IgD-negative memory B cell (primary cell): ENCODE measurements at regions not wholly inside any gene's neighbourhood (a gene's known extent, or its start where the extent isn't known, plus 50 kb on each side); places are given as distances from the start of the nearest gene placed in this dataset.

Source experiments
- H3K27ac Mint-ChIP-seq, 3 donors: one replicate each; pipeline ENCODE4 v1.8.0; 2020 to 2022; ENCODE audit warnings: mild to moderate bottlenecking in 3 of 3, mixed read lengths in 3 of 3, moderate library complexity in 1 of 3
- H3K27me3 Mint-ChIP-seq: one replicate; pipeline ENCODE4 v1.8.0; 2021; ENCODE audit warnings: mixed read lengths
- H3K36me3 Mint-ChIP-seq: one replicate; pipeline ENCODE4 v1.8.0; 2020; ENCODE audit warnings: mild to moderate bottlenecking, mixed read lengths
- H3K4me1 Mint-ChIP-seq, 3 donors: one replicate each; pipeline ENCODE4 v1.8.0; 2020 to 2022; ENCODE audit warnings: mixed read lengths in 3 of 3, mild to moderate bottlenecking in 1 of 3
- H3K4me3 Mint-ChIP-seq, 4 donors: one replicate each; pipeline ENCODE4 v1.8.0; 2020 to 2022; ENCODE audit warnings: mild to moderate bottlenecking in 4 of 4, mixed read lengths in 4 of 4, moderate library complexity in 3 of 4
- H3K9me3 Mint-ChIP-seq, 3 donors: one replicate each; pipeline ENCODE4 v1.8.0; 2020 to 2021; ENCODE audit warnings: mixed read lengths in 3 of 3, mild to moderate bottlenecking in 1 of 3

- Mint-ChIP-seq H3K27ac (no peak overlapping the region), H3K27me3 (peaks cover 3% of the 10 kb centered on the region), H3K4me1 (no peaks in the 10 kb centered on the region), H3K4me3 (no peak overlapping the region), H3K36me3 (no peaks in the 10 kb centered on the region), H3K9me3 (peaks cover 6 to 24% (median 6%) of the 10 kb centered on the region in 3 donors)
Observed at GRCh38 chr12:115394496-115395220, 710.7 kb upstream of the TBX3 start.

GRCh38 chr12:115388139-115388538 is 704.2 kb upstream of the TBX3 start:
- Mint-ChIP-seq H3K9me3 (peaks cover 2 to 10% (median 4%) of the 10 kb centered on the region in 3 donors), H3K27me3 (peaks cover 4% of the 10 kb centered on the region), H3K4me3 (no peak overlapping the region), H3K36me3 (peaks cover 2% of the 10 kb centered on the region), H3K27ac (no peak overlapping the region), H3K4me1 (no peaks in the 10 kb centered on the region)

- H3K9me3 Mint-ChIP-seq, result peaks cover 2 to 8% (median 4%) of the 10 kb centered on the region in 3 donors
- H3K27me3 Mint-ChIP-seq, result peaks cover 4% of the 10 kb centered on the region
- no peaks in the 10 kb centered on the region for H3K4me1 Mint-ChIP-seq
- no peak overlapping the region for H3K27ac Mint-ChIP-seq
- peaks cover 2% of the 10 kb centered on the region for H3K36me3 Mint-ChIP-seq
- no peak overlapping the region for H3K4me3 Mint-ChIP-seq
Observed at GRCh38 chr12:115387467-115387901, 703.5 kb upstream of the TBX3 start.

- H3K36me3 Mint-ChIP-seq, result peaks cover 2% of the 10 kb centered on the region
- H3K4me1 Mint-ChIP-seq, result no peaks in the 10 kb centered on the region
- no peak overlapping the region for H3K4me3 Mint-ChIP-seq
- peaks cover 4% of the 10 kb centered on the region for H3K27me3 Mint-ChIP-seq
- no peak overlapping the region for H3K27ac Mint-ChIP-seq
- peaks cover 2 to 8% (median 4%) of the 10 kb centered on the region in 3 donors for H3K9me3 Mint-ChIP-seq
Observed at GRCh38 chr12:115386946-115387345, 703.0 kb upstream of the TBX3 start.

- H3K9me3 Mint-ChIP-seq, result peaks cover 0 to 8% (median 4%) of the 10 kb centered on the region in 3 donors
- H3K4me3 Mint-ChIP-seq, result no peak overlapping the region
- no peak overlapping the region for H3K27ac Mint-ChIP-seq
- H3K27me3 Mint-ChIP-seq, result peaks cover 3% of the 10 kb centered on the region
- H3K4me1 Mint-ChIP-seq, result no peaks in the 10 kb centered on the region
- H3K36me3 Mint-ChIP-seq, result peaks cover 2% of the 10 kb centered on the region
Observed at GRCh38 chr12:115385141-115385540, 701.2 kb upstream of the TBX3 start.

GRCh38 chr12:115384391-115384790 is 700.4 kb upstream of the TBX3 start:
- Mint-ChIP-seq H3K36me3 (no peaks in the 10 kb centered on the region), H3K27ac (no peak overlapping the region), H3K4me3 (no peak overlapping the region), H3K27me3 (peaks cover 3% of the 10 kb centered on the region), H3K4me1 (no peaks in the 10 kb centered on the region), H3K9me3 (peaks cover 0 to 8% (median under 1%) of the 10 kb centered on the region in 3 donors)

GRCh38 chr12:115383668-115384067 is 699.7 kb upstream of the TBX3 start:
- Mint-ChIP-seq H3K4me1 (no peaks in the 10 kb centered on the region), H3K36me3 (no peaks in the 10 kb centered on the region), H3K9me3 (peaks cover 0 to 1% (median 0%) of the 10 kb centered on the region in 3 donors), H3K4me3 (no peak overlapping the region), H3K27me3 (peaks cover 3% of the 10 kb centered on the region), H3K27ac (no peak overlapping the region)

- Mint-ChIP-seq H3K36me3 (no peaks in the 10 kb centered on the region), H3K4me3 (no peak overlapping the region), H3K9me3 (peaks cover 0 to 3% (median 0%) of the 10 kb centered on the region in 3 donors), H3K4me1 (no peaks in the 10 kb centered on the region), H3K27ac (no peak overlapping the region), H3K27me3 (peaks cover 4% of the 10 kb centered on the region)
Observed at GRCh38 chr12:115382681-115383080, 698.7 kb upstream of the TBX3 start.

GRCh38 chr12:115380546-115381120 is 696.7 kb upstream of the TBX3 start:
- H3K27me3 Mint-ChIP-seq, result peaks cover 3% of the 10 kb centered on the region
- peaks cover 0 to 3% (median 0%) of the 10 kb centered on the region in 3 donors for H3K9me3 Mint-ChIP-seq
- H3K36me3 Mint-ChIP-seq, result no peaks in the 10 kb centered on the region
- no peak overlapping the region for H3K27ac Mint-ChIP-seq
- H3K4me3 Mint-ChIP-seq, result no peak overlapping the region
- no peaks in the 10 kb centered on the region for H3K4me1 Mint-ChIP-seq

GRCh38 chr12:115378291-115378690 is 694.3 kb upstream of the TBX3 start:
- no peaks in the 10 kb centered on the region for H3K4me1 Mint-ChIP-seq
- H3K27ac Mint-ChIP-seq, result no peak overlapping the region
- peaks cover 0 to 3% (median 0%) of the 10 kb centered on the region in 3 donors for H3K9me3 Mint-ChIP-seq
- no peak overlapping the region for H3K4me3 Mint-ChIP-seq
- peaks cover 3% of the 10 kb centered on the region for H3K27me3 Mint-ChIP-seq
- H3K36me3 Mint-ChIP-seq, result no peaks in the 10 kb centered on the region

GRCh38 chr12:115377779-115378178 is 693.8 kb upstream of the TBX3 start:
- no peaks in the 10 kb centered on the region for H3K36me3 Mint-ChIP-seq
- peaks cover 3% of the 10 kb centered on the region for H3K27me3 Mint-ChIP-seq
- H3K4me1 Mint-ChIP-seq, result no peaks in the 10 kb centered on the region
- no peak overlapping the region for H3K4me3 Mint-ChIP-seq
- peaks cover 0 to 3% (median 0%) of the 10 kb centered on the region in 3 donors for H3K9me3 Mint-ChIP-seq
- no peak overlapping the region for H3K27ac Mint-ChIP-seq

GRCh38 chr12:115377230-115377629 is 693.3 kb upstream of the TBX3 start:
- Mint-ChIP-seq H3K36me3 (no peaks in the 10 kb centered on the region), H3K4me1 (no peaks in the 10 kb centered on the region), H3K27me3 (peaks cover 3% of the 10 kb centered on the region), H3K27ac (no peak overlapping the region), H3K4me3 (no peak overlapping the region), H3K9me3 (peaks cover 0 to 3% (median 0%) of the 10 kb centered on the region in 3 donors)

GRCh38 chr12:115375186-115375991 is 691.4 kb upstream of the TBX3 start:
- Mint-ChIP-seq H3K4me1 (no peaks in the 10 kb centered on the region), H3K27ac (no peak overlapping the region), H3K27me3 (peaks cover 1% of the 10 kb centered on the region), H3K4me3 (no peak overlapping the region), H3K9me3 (peaks cover 0 to 3% (median 0%) of the 10 kb centered on the region in 3 donors), H3K36me3 (no peaks in the 10 kb centered on the region)

GRCh38 chr12:115374480-115375185 is 690.7 kb upstream of the TBX3 start:
- H3K27me3 Mint-ChIP-seq, result peaks cover 1% of the 10 kb centered on the region
- H3K4me3 Mint-ChIP-seq, result no peak overlapping the region
- no peak overlapping the region for H3K27ac Mint-ChIP-seq
- H3K9me3 Mint-ChIP-seq, result peaks cover 0 to 3% (median 0%) of the 10 kb centered on the region in 3 donors
- H3K4me1 Mint-ChIP-seq, result no peaks in the 10 kb centered on the region
- H3K36me3 Mint-ChIP-seq, result no peaks in the 10 kb centered on the region

GRCh38 chr12:115371711-115372110 is 687.7 kb upstream of the TBX3 start:
- Mint-ChIP-seq H3K27ac (no peak overlapping the region), H3K4me3 (no peak overlapping the region), H3K36me3 (no peaks in the 10 kb centered on the region), H3K27me3 (no peaks in the 10 kb centered on the region), H3K9me3 (peaks cover 0 to 2% (median 0%) of the 10 kb centered on the region in 3 donors), H3K4me1 (no peaks in the 10 kb centered on the region)
